Prostate gland (tissue), 2 donors: ENCODE measurements at regions not wholly inside any gene's neighbourhood (a gene's known extent, or its start where the extent isn't known, plus 50 kb on each side); places are given as distances from the start of the nearest gene placed in this dataset.

Experiments used
- DNase-seq: peaks from one replicate; pipeline ENCODE4 v3.0.0-alpha.2; 2019; ENCODE audit warnings: low spot score
- H3K27ac ChIP-seq, 2 donors: fragments of 200-600 bp; sonication (generic); 2 replicates each; pipeline ENCODE4 v1.5.1; 2017 to 2019
- H3K27me3 ChIP-seq: fragments of 200-600 bp; sonication (generic); replicated peaks from 2 replicates; pipeline ENCODE4 v1.5.1; 2019; ENCODE audit not compliant: insufficient read depth
- H3K36me3 ChIP-seq, 2 donors: fragments of 200-600 bp; sonication (generic); 1 replicate in 1 of 2; 2 replicates in 1 of 2; pipeline versions ENCODE4 v1.5.1 to v1.8.1; 2017 to 2019
- H3K4me1 ChIP-seq: fragments of 200-600 bp; sonication (generic); replicated peaks from 2 replicates; pipeline ENCODE4 v1.5.1; 2019
- H3K4me3 ChIP-seq, 2 donors: fragments of 200-600 bp; sonication (generic); 2 replicates each; pipeline ENCODE4 v1.5.1; 2017 to 2019
- H3K9me3 ChIP-seq: fragments of 200-600 bp; sonication (generic); 2 replicates; pipeline ENCODE4 v1.5.1; 2017
- CTCF ChIP-seq, 4 experiments: fragments of 200-600 bp in 2 of 4; fragments of 450-650 bp in 2 of 4; sonication (generic) in 2 of 4; IDR thresholded peaks; 1 replicate in 3 of 4; 2 replicates in 1 of 4; pipeline ENCODE4 v1.5.1; 2016 to 2019; ENCODE audit warnings: antibody characterized with exemption in 4 of 4, mild to moderate bottlenecking in 2 of 4, moderate library complexity in 2 of 4
- POLR2A ChIP-seq: fragments of 450-650 bp; IDR thresholded peaks from one replicate; pipeline ENCODE4 v1.6.1; 2016; ENCODE audit warnings: antibody characterized with exemption, mild to moderate bottlenecking
- POLR2AphosphoS5 ChIP-seq: sonication (generic); formaldehyde crosslinking; IDR thresholded peaks from one replicate; pipeline ENCODE4 v1.6.1; 2017; ENCODE audit warnings: antibody characterized with exemption
- WGBS: methylation state at CpG from one replicate; pipeline ENCODE4 v1.1.5; 2018; 5-methylcytosine and 5-hydroxymethylcytosine counted together
- intact Hi-C: fragments of 100-400 bp; cut with DNase I; formaldehyde crosslinking; loops from one replicate; pipeline ENCODE4 v1.14.2; 2022

- Histone ChIP-seq H3K4me3 (no peak overlapping the region), H3K27ac (no peak overlapping the region), H3K4me1 (no peaks in the 10 kb centered on the region), H3K27me3 (no peaks in the 10 kb centered on the region), H3K9me3 (no peaks in the 10 kb centered on the region), H3K36me3 (no peaks in the 10 kb centered on the region)
- intact Hi-C loops, result loop anchor here (10.0 kb wide), 1 partner anchor 659 kb away; no protein-coding TSS in a partner anchor
- 91% methylated on average over 21 of the region's 21 CpGs for WGBS
- no peak for DNase-seq
- no peak for TF ChIP-seq POLR2A
- no peak for TF ChIP-seq POLR2AphosphoS5
- TF ChIP-seq CTCF (IDR thresholded peaks at IDR 0.05), result no peak
Measured at GRCh38 chr9:126233913-126234525, 92.6 kb upstream of the MVB12B start.

- no peak for DNase-seq
- WGBS, result 88% methylated on average over 7 of the region's 8 CpGs
- intact Hi-C loops, result loop anchor here (10.0 kb wide), 1 partner anchor 660 kb away; no protein-coding TSS in a partner anchor
- H3K4me3 ChIP-seq, result no peak overlapping the region
- H3K27me3 ChIP-seq, result no peaks in the 10 kb centered on the region
- no peaks in the 10 kb centered on the region for H3K4me1 ChIP-seq
- no peaks in the 10 kb centered on the region for H3K36me3 ChIP-seq
- H3K9me3 ChIP-seq, result no peaks in the 10 kb centered on the region
- TF ChIP-seq CTCF (IDR thresholded peaks at IDR 0.05) (no peak), POLR2AphosphoS5 (no peak), POLR2A (no peak)
- H3K27ac ChIP-seq, result no peak overlapping the region
Measured at GRCh38 chr9:126234681-126235335, 91.8 kb upstream of the MVB12B start.

- H3K27me3 ChIP-seq, result no peaks in the 10 kb centered on the region
- no peak overlapping the region for H3K4me3 ChIP-seq
- WGBS, result 86% methylated on average over 49 of the region's 49 CpGs
- no peaks in the 10 kb centered on the region for H3K9me3 ChIP-seq
- H3K4me1 ChIP-seq, result no peaks in the 10 kb centered on the region
- H3K36me3 ChIP-seq, result no peaks in the 10 kb centered on the region
- intact Hi-C loops, result loop anchor here (10.0 kb wide), 1 partner anchor 661 kb away; no protein-coding TSS in a partner anchor
- no peak overlapping the region for H3K27ac ChIP-seq
- no peak for DNase-seq
- no peak for TF ChIP-seq POLR2A
Measured at GRCh38 chr9:126235336-126236243, 91.0 kb upstream of the MVB12B start.

GRCh38 chr9:126236273-126236672, 90.4 kb upstream of the MVB12B start:
- 89% methylated on average over 7 of the region's 7 CpGs for WGBS
- no peak overlapping the region for H3K4me3 ChIP-seq
- H3K27me3 ChIP-seq, result no peaks in the 10 kb centered on the region
- TF ChIP-seq POLR2AphosphoS5 (no peak), CTCF (IDR thresholded peaks at IDR 0.05) (no peak), POLR2A (no peak)
- DNase-seq, result no peak
- no peaks in the 10 kb centered on the region for H3K4me1 ChIP-seq
- H3K27ac ChIP-seq, result no peak overlapping the region
- H3K9me3 ChIP-seq, result no peaks in the 10 kb centered on the region
- intact Hi-C loops, result loop anchor here (10.0 kb wide), 1 partner anchor 661 kb away; no protein-coding TSS in a partner anchor
- no peaks in the 10 kb centered on the region for H3K36me3 ChIP-seq

GRCh38 chr9:126238415-126238814, 88.2 kb upstream of the MVB12B start:
- intact Hi-C loops, result loop anchor here (10.0 kb wide), 1 partner anchor 664 kb away; no protein-coding TSS in a partner anchor
- Histone ChIP-seq H3K4me3 (no peak overlapping the region), H3K27ac (no peak overlapping the region), H3K36me3 (no peaks in the 10 kb centered on the region), H3K9me3 (no peaks in the 10 kb centered on the region), H3K27me3 (no peaks in the 10 kb centered on the region), H3K4me1 (no peaks in the 10 kb centered on the region)
- 97% methylated on average over 2 of the region's 2 CpGs for WGBS
- DNase-seq, result no peak
- TF ChIP-seq CTCF (IDR thresholded peaks at IDR 0.05) (no peak), POLR2A (no peak), POLR2AphosphoS5 (no peak)
